K562 (cell line): ENCODE measurements at regions not wholly inside any gene's neighbourhood (a gene's known extent, or its start where the extent isn't known, plus 50 kb on each side); places are given as distances from the start of the nearest gene placed in this dataset.
A peak's percentile ranks its signal among the peaks of the same experiment; 100 is the strongest.

ENCODE experiments used
- ATAC-seq: fragments of 200-7000 bp; cut with Tn5 transposase; 3 replicates; pipeline ENCODE4 v1.9.1; 2020; ENCODE audit warnings: moderate library complexity
- BruUV-seq: library from RNA; stranded (reverse); fragments of 400-500 nt; replicated peaks from 2 replicates; lab custom pipeline; 2021; lab: Mats Ljungman, UMichigan
- CTCF ChIA-PET: fragments of 300-600 bp; formaldehyde crosslinking; extraction: SDS; loops from one replicate; lab custom pipeline; 2021; ENCODE audit warnings: low intra/inter-chr PET ratio; lab: Yijun Ruan, JAX
- POLR2A ChIA-PET: fragments of 300-600, 350-650 bp; sonication (Branson Sonifier 250); formaldehyde crosslinking; extraction: SDS; loops from one replicate; lab custom pipeline; 2021; ENCODE audit warnings: antibody characterized with exemption, inconsistent platforms; lab: Yijun Ruan, JAX
- DNase-seq, 4 experiments: peaks; one replicate each; pipeline versions ENCODE4 v3.0.0 to v3.0.0-alpha.2; 2011 to 2018; ENCODE audit warnings: low spot score in 3 of 4, mixed read lengths in 3 of 4; ENCODE audit errors: extremely low read depth in 1 of 4
- FAIRE-seq: peaks from 2 replicates; lab custom pipeline; 2011; peaks lifted over from hg19 to GRCh38; lab: Jason Lieb, UNC
- H2AFZ ChIP-seq: 2 replicates; pipeline ENCODE4 v1.6.0; 2011; ENCODE audit warnings: low read depth, low read length, control low read depth, inconsistent platforms
- H3K27ac ChIP-seq: fragments of 200-600 bp; 3 replicates; pipeline ENCODE4 v1.8.0; 2011; ENCODE audit warnings: low read depth, mild to moderate bottlenecking, control low read depth, inconsistent platforms, low read length, moderate library complexity, mixed read lengths; ENCODE audit errors: extremely low read depth
- H3K27me3 ChIP-seq, 2 experiments: fragments of 300-600 bp in 1 of 2; 2 replicates in 1 of 2; 3 replicates in 1 of 2; pipeline versions ENCODE4 v1.6.0 to v1.8.0; 2011; ENCODE audit warnings: inconsistent platforms in 2 of 2, low read length in 2 of 2, mild to moderate bottlenecking in 1 of 2, mixed read lengths in 1 of 2, moderate library complexity in 1 of 2; ENCODE audit not compliant: control insufficient read depth in 2 of 2, insufficient read depth in 2 of 2
- H3K36me3 ChIP-seq: fragments of 300-600 bp; 3 replicates; pipeline ENCODE4 v1.8.0; 2011; ENCODE audit warnings: mild to moderate bottlenecking, low read length, inconsistent platforms; ENCODE audit not compliant: control insufficient read depth, insufficient read depth
- H3K4me1 ChIP-seq, 2 experiments: fragments of 200-600 bp in 1 of 2; replicated peaks in 1 of 2; 2 replicates in 1 of 2; 3 replicates in 1 of 2; pipeline versions ENCODE4 v1.5.1 to v1.8.0; 2011; ENCODE audit warnings: inconsistent platforms in 2 of 2, low read length in 2 of 2, mild to moderate bottlenecking in 1 of 2, mixed read lengths in 1 of 2, moderate library complexity in 1 of 2; ENCODE audit not compliant: control insufficient read depth in 2 of 2, insufficient read depth in 2 of 2
- H3K4me2 ChIP-seq: 2 replicates; pipeline ENCODE4 v1.6.1; 2011; ENCODE audit warnings: low read length, control low read depth, inconsistent platforms, mixed read lengths; ENCODE audit not compliant: insufficient read depth
- H3K4me3 ChIP-seq: fragments of 200-600 bp; sonication (generic), shearing (Covaris generic); 2 replicates; pipeline ENCODE4 v1.5.1; 2016; ENCODE audit warnings: control low read depth, inconsistent platforms
- H3K79me2 ChIP-seq: fragments of 200-600 bp; 3 replicates; pipeline ENCODE4 v1.8.0; 2011; ENCODE audit warnings: low read length, inconsistent platforms; ENCODE audit not compliant: control insufficient read depth, insufficient read depth
- H3K9ac ChIP-seq, 2 experiments: 2 replicates each; pipeline versions ENCODE4 v1.6.0 to v1.6.1; 2011; ENCODE audit warnings: low read depth in 2 of 2, low read length in 2 of 2, control low read depth in 1 of 2, inconsistent platforms in 1 of 2, mild to moderate bottlenecking in 1 of 2, mixed read lengths in 1 of 2; ENCODE audit not compliant: insufficient read depth in 1 of 2
- H3K9me1 ChIP-seq: one replicate; pipeline ENCODE4 v1.6.0; 2011; ENCODE audit warnings: inconsistent platforms, mild to moderate bottlenecking, low read length, moderate library complexity; ENCODE audit not compliant: control insufficient read depth, insufficient read depth
- H3K9me3 ChIP-seq: replicated peaks from 2 replicates; pipeline ENCODE4 v1.5.1; 2011; ENCODE audit warnings: low read depth, low read length, inconsistent platforms; ENCODE audit not compliant: control insufficient read depth, insufficient read depth
- H4K20me1 ChIP-seq: replicated peaks from 2 replicates; pipeline ENCODE4 v1.6.1; 2011; ENCODE audit warnings: low read length, inconsistent platforms, mixed read lengths; ENCODE audit not compliant: control insufficient read depth, insufficient read depth
- ARNT ChIP-seq, 2 experiments: fragments of 450-650 bp; IDR thresholded peaks; 2 replicates each; pipeline ENCODE4 v1.6.1; 2016; ENCODE audit warnings: mild to moderate bottlenecking in 1 of 2
- ATF3 ChIP-seq, 2 experiments: fragments of 450-650 bp in 1 of 2; sonication (generic) in 1 of 2; formaldehyde crosslinking in 1 of 2; IDR thresholded peaks in 1 of 2; conservative IDR thresholded peaks in 1 of 2; 2 replicates each; pipeline versions ENCODE4 v1.6.1 to v1.8.1; 2016 to 2023; ENCODE audit warnings: mild to moderate bottlenecking in 2 of 2, moderate library complexity in 2 of 2, inconsistent platforms in 1 of 2, missing genetic modification reagents in 1 of 2
- CHD4 ChIP-seq: fragments of 200-600 bp; sonication (generic); IDR thresholded peaks from 3 replicates; pipeline ENCODE4 v1.6.1; 2012; ENCODE audit warnings: low read depth, mild to moderate bottlenecking, mixed read lengths, low read length, inconsistent platforms; ENCODE audit not compliant: insufficient read depth, insufficient replicate concordance, poor library complexity, severe bottlenecking
- GTF2A2 ChIP-seq: IDR thresholded peaks from 2 replicates; pipeline ENCODE4 v1.6.1; 2016; ENCODE audit warnings: mild to moderate bottlenecking, missing genetic modification characterization, missing compliant biosample characterization
- RREB1 ChIP-seq: fragments of 250-450 bp; sonication (Bioruptor Pico); IDR thresholded peaks from 2 replicates; pipeline ENCODE4 v1.4.0; 2020
- SPI1 ChIP-seq: IDR thresholded peaks from 2 replicates; pipeline ENCODE4 v1.6.1; 2011; ENCODE audit warnings: low read depth, low read length, control low read depth, borderline replicate concordance
- THAP12 ChIP-seq: fragments of 250-450 bp; sonication (Bioruptor Pico); IDR thresholded peaks from 2 replicates; pipeline ENCODE4 v1.9.0; 2021; ENCODE audit warnings: mild to moderate bottlenecking, inconsistent platforms
- ZNF24 ChIP-seq: fragments of 450-650 bp; IDR thresholded peaks from 2 replicates; pipeline ENCODE4 v1.6.1; 2016
- ZNF282 ChIP-seq: sonication (generic); formaldehyde crosslinking; IDR thresholded peaks from 2 replicates; pipeline ENCODE4 v1.8.1; 2023; ENCODE audit warnings: missing genetic modification reagents
- ZNF316 ChIP-seq: fragments of 450-650 bp; IDR thresholded peaks from 2 replicates; pipeline ENCODE4 v1.6.1; 2016
- ZNF695 ChIP-seq: fragments of 450-650 bp; formaldehyde crosslinking; IDR thresholded peaks from 2 replicates; pipeline ENCODE4 v1.4.0; 2020; ENCODE audit warnings: mild to moderate bottlenecking, moderate library complexity
- WGBS: fragments of 100-300 bp; shearing (Covaris generic); methylation state at CpG from one replicate; pipeline ENCODE4 v1.1.6; 2016; ENCODE audit warnings: low coverage, mixed read lengths; ENCODE audit not compliant: insufficient coverage; ENCODE audit errors: missing lambda C conversion rate; 5-methylcytosine and 5-hydroxymethylcytosine counted together
- in situ Hi-C: fragments of 300-500 bp; cut with MboI; formaldehyde crosslinking; loops from 4 replicates; pipeline ENCODE4 v1.15.0; 2018; ENCODE audit warnings: inconsistent platforms, mixed read lengths
- intact Hi-C: fragments of 100-400 bp; cut with micrococcal nuclease; formaldehyde crosslinking; loops from 2 replicates; pipeline ENCODE4 v1.14.2; 2022

- TF ChIP-seq ZNF282 (no peak), ATF3 (IDR thresholded peaks at IDR 0.05) (no peak), ATF3 (CRISPR knock-in tag; conservative IDR thresholded peaks at IDR 0.05) (peak; percentile 52; the same call in 1 of the 2 replicates)
Observed at GRCh38 chr7:106599343-106599698, 61.6 kb downstream of the CCDC71L start (continued).

GRCh38 chr7:106598663-106599342, 62.2 kb downstream of the CCDC71L start:
- H3K36me3 ChIP-seq = no peaks in the 10 kb centered on the region
- H3K9me3 ChIP-seq = peaks cover 5% of the 10 kb centered on the region
- no peaks in the 10 kb centered on the region for H3K79me2 ChIP-seq
- FAIRE-seq = peak; percentile 98
- H3K27me3 ChIP-seq = no peaks in the 10 kb centered on the region
- H3K9ac ChIP-seq = peak overlapping the region in 1 of 2 experiments; percentile 57; a peak in 2 of 4 replicates
- DNase-seq = peak; percentile 83 to 97 (median 87)
- no TSS peak for BruUV-seq
- H4K20me1 ChIP-seq = no peaks in the 10 kb centered on the region
- in situ Hi-C loops (no loop called here), intact Hi-C loops (loop anchor here (2.0 kb wide), 3 partner anchors 30 to 60 kb away; no protein-coding TSS in a partner anchor)
- peak overlapping the region; percentile 62 for H3K27ac ChIP-seq
- no peak overlapping the region for H3K4me3 ChIP-seq
- ChIA-PET CTCF (no interaction called here), POLR2A (interaction anchor here (0.6 to 2.2 kb wide), 10 partner anchors 9 to 444 kb away, joined by 3 to 20 read pairs (median 4); partner anchors contain the start of gene CCDC71L)
- peak; percentile 97 for ATAC-seq
- peak overlapping the region; percentile 50 for H3K4me2 ChIP-seq
- WGBS = 4% methylated on average over 6 of the region's 6 CpGs
- peaks cover 19 to 56% of the 10 kb centered on the region in 2 experiments for H3K4me1 ChIP-seq
- H2AFZ ChIP-seq = peak overlapping the region; percentile 99
- H3K9me1 ChIP-seq = peaks cover 4% of the 10 kb centered on the region
- TF ChIP-seq ZNF695 (CRISPR knock-in tag) (no peak), RREB1 (CRISPR knock-in tag) (0 out of 2 replicates have a peak, but pooled peaks have one; percentile 33), ZNF24 (no peak), GTF2A2 (peak; percentile 70; the same call in 1 of the 2 replicates), SPI1 (peak; percentile 91), ZNF316 (peak; percentile 54), THAP12 (no peak), ARNT (IDR thresholded peaks at IDR 0.05) (0 out of 4 replicates have a peak, but pooled peaks of 1 of the 2 experiments have one; percentile 28), CHD4 (no peak)
